Lower leg skin (tissue), 4 donors: ENCODE measurements at regions not wholly inside any gene's neighbourhood (a gene's known extent, or its start where the extent isn't known, plus 50 kb on each side); places are given as distances from the start of the nearest gene placed in this dataset.

ENCODE experiments used
- DNase-seq, 2 donors: peaks; one replicate each; pipeline ENCODE4 v3.0.0-alpha.2; 2019; ENCODE audit warnings: low spot score in 2 of 2
- H3K4me3 ChIP-seq: fragments of 200-600 bp; sonication (generic); 2 replicates; pipeline ENCODE4 v1.5.1; 2017; ENCODE audit warnings: mild to moderate bottlenecking, low read depth; ENCODE audit not compliant: poor library complexity, severe bottlenecking
- POLR2A ChIP-seq, 2 donors: fragments of 450-650 bp; IDR thresholded peaks; one replicate each; pipeline ENCODE4 v1.6.1; 2016 to 2017; ENCODE audit warnings: antibody characterized with exemption in 2 of 2, mild to moderate bottlenecking in 1 of 2, moderate library complexity in 1 of 2
- WGBS, 2 donors: methylation state at CpG; one replicate each; pipeline ENCODE4 v1.1.5; 2018; 5-methylcytosine and 5-hydroxymethylcytosine counted together
- intact Hi-C: fragments of 100-400 bp; cut with DNase I; formaldehyde crosslinking; loops from one replicate; pipeline ENCODE4 v1.15.0; 2023; ENCODE audit warnings: low total_unique reads
- TF ChIP-seq, protein P1 (sequence below), 3 donors: fragments of 450-650 bp; IDR thresholded peaks; one replicate each; pipeline ENCODE4 v1.5.1; 2016; ENCODE audit warnings: antibody characterized with exemption in 3 of 3, mild to moderate bottlenecking in 3 of 3, moderate library complexity in 2 of 3

GRCh38 chr2:8217468-8218030 lies 464.3 kb upstream of the ID2 start:
- no peak overlapping the region for H3K4me3 ChIP-seq
- TF ChIP-seq, protein P1, sequence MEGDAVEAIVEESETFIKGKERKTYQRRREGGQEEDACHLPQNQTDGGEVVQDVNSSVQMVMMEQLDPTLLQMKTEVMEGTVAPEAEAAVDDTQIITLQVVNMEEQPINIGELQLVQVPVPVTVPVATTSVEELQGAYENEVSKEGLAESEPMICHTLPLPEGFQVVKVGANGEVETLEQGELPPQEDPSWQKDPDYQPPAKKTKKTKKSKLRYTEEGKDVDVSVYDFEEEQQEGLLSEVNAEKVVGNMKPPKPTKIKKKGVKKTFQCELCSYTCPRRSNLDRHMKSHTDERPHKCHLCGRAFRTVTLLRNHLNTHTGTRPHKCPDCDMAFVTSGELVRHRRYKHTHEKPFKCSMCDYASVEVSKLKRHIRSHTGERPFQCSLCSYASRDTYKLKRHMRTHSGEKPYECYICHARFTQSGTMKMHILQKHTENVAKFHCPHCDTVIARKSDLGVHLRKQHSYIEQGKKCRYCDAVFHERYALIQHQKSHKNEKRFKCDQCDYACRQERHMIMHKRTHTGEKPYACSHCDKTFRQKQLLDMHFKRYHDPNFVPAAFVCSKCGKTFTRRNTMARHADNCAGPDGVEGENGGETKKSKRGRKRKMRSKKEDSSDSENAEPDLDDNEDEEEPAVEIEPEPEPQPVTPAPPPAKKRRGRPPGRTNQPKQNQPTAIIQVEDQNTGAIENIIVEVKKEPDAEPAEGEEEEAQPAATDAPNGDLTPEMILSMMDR (IDR thresholded peaks at IDR 0.05), result no peak
- no peak for TF ChIP-seq POLR2A (IDR thresholded peaks at IDR 0.05)
- WGBS, 2 donors, result 55 to 85% methylated on average over 9 of the region's 9 CpGs
- no peak for DNase-seq
- intact Hi-C loops, result no loop called here

- intact Hi-C loops, result no loop called here
- no peak overlapping the region for H3K4me3 ChIP-seq
- DNase-seq, result no peak
- TF ChIP-seq POLR2A (IDR thresholded peaks at IDR 0.05), result no peak
- TF ChIP-seq, protein P1 (IDR thresholded peaks at IDR 0.05), result no peak
- WGBS, 2 donors, result 90 to 92% methylated on average over 8 of the region's 8 CpGs
Observed at GRCh38 chr2:8219096-8219495, 462.8 kb upstream of the ID2 start.

GRCh38 chr2:8219631-8220355 lies 462.1 kb upstream of the ID2 start:
- intact Hi-C loops, result no loop called here
- no peak overlapping the region for H3K4me3 ChIP-seq
- 83 to 92% methylated on average over 22 of the region's 22 CpGs for WGBS, 2 donors
- TF ChIP-seq, protein P1 (IDR thresholded peaks at IDR 0.05), result no peak
- no peak for TF ChIP-seq POLR2A (IDR thresholded peaks at IDR 0.05)
- DNase-seq, result no peak

DNA sequence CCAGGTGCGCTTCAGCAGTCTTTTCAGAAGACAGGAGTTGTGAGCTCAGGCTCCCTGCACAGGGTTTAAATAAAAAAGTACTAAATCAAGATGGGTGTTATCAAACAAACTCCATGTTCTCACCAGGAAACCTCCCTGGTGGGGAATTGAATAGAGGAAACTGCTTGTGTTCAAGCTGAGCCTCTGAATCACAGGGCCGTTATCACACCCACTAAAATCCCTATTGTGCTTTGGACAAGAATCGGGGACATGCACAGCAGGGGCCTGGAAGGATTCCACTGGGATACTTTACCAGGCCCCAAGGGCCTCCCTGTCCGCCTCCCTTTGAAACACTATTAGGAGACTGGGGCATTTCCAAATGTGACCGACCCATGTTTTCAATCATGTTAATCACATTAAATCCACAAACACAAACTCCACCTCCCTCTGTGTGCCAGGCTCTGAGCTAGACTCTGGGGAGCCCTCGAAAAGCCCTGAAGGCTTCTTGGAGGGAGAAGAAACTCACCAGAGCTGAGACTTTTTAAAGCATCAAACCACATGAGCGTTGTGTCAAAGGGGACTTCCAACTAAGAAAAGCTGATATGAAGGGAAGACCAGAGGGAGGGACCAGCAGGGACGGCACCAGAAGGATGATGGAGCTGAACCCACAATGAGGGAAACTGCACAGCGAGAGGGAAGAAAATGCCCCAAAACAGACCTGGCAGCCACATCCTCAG lies 458.7 kb upstream of the ID2 start:
- H3K4me3 ChIP-seq, result no peak overlapping the region
- DNase-seq, result no peak
- 86 to 88% methylated on average over 9 of the region's 9 CpGs for WGBS, 2 donors
- intact Hi-C loops, result no loop called here
- TF ChIP-seq POLR2A (IDR thresholded peaks at IDR 0.05), result no peak
- TF ChIP-seq, protein P1 (IDR thresholded peaks at IDR 0.05), result no peak

DNA sequence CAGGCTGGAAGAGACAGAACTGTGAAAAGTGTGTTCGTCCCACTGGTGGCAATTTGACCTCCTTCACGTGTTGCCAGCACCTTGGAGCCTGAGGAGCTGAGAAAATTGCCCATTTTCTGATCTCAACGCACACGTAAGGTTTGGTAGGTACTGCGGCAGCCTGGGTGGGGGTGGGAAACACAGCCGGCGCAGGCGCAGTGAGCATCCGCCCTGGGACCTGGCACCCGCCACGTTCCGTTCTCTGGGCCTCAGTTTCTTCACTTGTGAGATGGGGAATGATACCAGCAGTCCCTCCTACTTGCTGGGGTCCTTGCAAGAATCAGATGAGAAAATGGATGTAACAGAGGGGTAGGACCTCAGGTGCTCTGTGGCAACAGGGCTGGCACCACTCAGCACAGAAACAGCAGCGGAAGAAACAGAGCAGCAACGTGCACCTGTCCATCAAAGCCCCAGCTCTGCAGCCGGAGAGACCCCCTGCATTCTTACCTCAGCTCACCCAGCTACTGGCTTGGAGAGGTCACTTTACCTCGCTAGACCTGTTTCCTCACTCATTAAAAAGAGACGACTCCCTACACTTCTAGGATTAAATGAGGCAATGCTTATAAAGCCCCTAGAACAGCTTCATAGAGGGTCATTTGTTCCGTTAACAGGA lies 458.0 kb upstream of the ID2 start:
- 90 to 93% methylated on average over 18 of the region's 18 CpGs for WGBS, 2 donors
- DNase-seq, result no peak
- TF ChIP-seq POLR2A (IDR thresholded peaks at IDR 0.05), result no peak
- intact Hi-C loops, result no loop called here
- H3K4me3 ChIP-seq, result no peak overlapping the region
